ENCODE measurements at regions not wholly inside any gene's neighbourhood (a gene's known extent, or its start where the extent isn't known, plus 50 kb on each side); places are given as distances from the start of the nearest gene placed in this dataset.

- TF ChIP-seq CTCF (IDR thresholded peaks at IDR 0.05) (no peak), EZH2 (IDR thresholded peaks at IDR 0.05; ENCODE audit: borderline replicate concordance, insufficient read depth, low read depth, low read length, poor library complexity, severe bottlenecking) (no peak)
Observed at GRCh38 chr12:24482882-24483604, 465.9 kb downstream of the BCAT1 start.
